Osteocyte (in vitro differentiated cells): ENCODE measurements at regions not wholly inside any gene's neighbourhood (a gene's known extent, or its start where the extent isn't known, plus 50 kb on each side); places are given as distances from the start of the nearest gene placed in this dataset.
"Not testable (repeated sequence)": the region's sequence is repeated elsewhere in the genome, so short reads cannot be mapped to it uniquely, and the experiment has no call there.

Experiments used
- DNase-seq: peaks from one replicate; pipeline ENCODE4 v3.0.0; 2021; ENCODE audit warnings: mixed read lengths; ENCODE audit not compliant: unreplicated experiment; ENCODE audit errors: extremely low spot score
- H3K27ac Mint-ChIP-seq: one replicate; pipeline ENCODE4 v1.8.0; 2021; ENCODE audit warnings: mild to moderate bottlenecking, mixed read lengths; ENCODE audit not compliant: unreplicated experiment
- H3K27me3 Mint-ChIP-seq: one replicate; pipeline ENCODE4 v1.8.0; 2021; ENCODE audit warnings: mixed read lengths; ENCODE audit not compliant: unreplicated experiment
- H3K36me3 Mint-ChIP-seq: one replicate; pipeline ENCODE4 v1.8.0; 2021; ENCODE audit warnings: mixed read lengths; ENCODE audit not compliant: unreplicated experiment
- H3K4me1 Mint-ChIP-seq: one replicate; pipeline ENCODE4 v1.8.0; 2021; ENCODE audit warnings: mixed read lengths; ENCODE audit not compliant: unreplicated experiment
- H3K4me3 Mint-ChIP-seq: one replicate; pipeline ENCODE4 v1.8.0; 2021; ENCODE audit warnings: mild to moderate bottlenecking, moderate library complexity, mixed read lengths; ENCODE audit not compliant: unreplicated experiment
- H3K9me3 Mint-ChIP-seq: one replicate; pipeline ENCODE4 v1.8.0; 2021; ENCODE audit warnings: mixed read lengths; ENCODE audit not compliant: unreplicated experiment
- TF ChIP-seq, protein P1 (sequence below): fragments of 200-600 bp; sonication (generic); IDR thresholded peaks from 2 replicates; pipeline ENCODE4 v1.5.0; 2021; ENCODE audit warnings: antibody characterized with exemption, mild to moderate bottlenecking, moderate library complexity

DNA sequence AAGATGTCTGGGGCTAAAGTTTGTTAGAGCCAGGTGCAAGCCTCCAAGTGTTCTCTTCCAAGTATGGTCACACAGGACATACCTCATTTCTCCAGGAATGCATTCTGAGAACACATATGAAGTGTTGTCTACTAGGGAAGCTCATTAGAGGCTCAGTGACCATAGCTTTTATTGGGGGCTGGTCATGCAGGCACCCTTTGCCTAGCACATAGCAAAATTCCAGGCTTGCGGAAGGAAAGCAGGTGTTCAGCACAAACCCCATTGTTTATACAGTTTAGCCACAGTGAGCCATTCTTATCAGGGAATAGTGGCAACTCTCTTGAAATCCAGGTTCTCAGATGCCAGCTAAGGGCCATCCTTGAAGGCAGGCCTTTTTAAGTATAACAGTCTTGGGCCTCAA lies 112.1 kb upstream of the XIST start:
- Mint-ChIP-seq H3K27ac (no peak overlapping the region), H3K4me3 (no peak overlapping the region), H3K36me3 (peaks cover 24% of the 10 kb centered on the region), H3K9me3 (no peaks in the 10 kb centered on the region), H3K4me1 (peaks cover 31% of the 10 kb centered on the region), H3K27me3 (no peaks in the 10 kb centered on the region)
- no peak for DNase-seq
- TF ChIP-seq, protein P1, sequence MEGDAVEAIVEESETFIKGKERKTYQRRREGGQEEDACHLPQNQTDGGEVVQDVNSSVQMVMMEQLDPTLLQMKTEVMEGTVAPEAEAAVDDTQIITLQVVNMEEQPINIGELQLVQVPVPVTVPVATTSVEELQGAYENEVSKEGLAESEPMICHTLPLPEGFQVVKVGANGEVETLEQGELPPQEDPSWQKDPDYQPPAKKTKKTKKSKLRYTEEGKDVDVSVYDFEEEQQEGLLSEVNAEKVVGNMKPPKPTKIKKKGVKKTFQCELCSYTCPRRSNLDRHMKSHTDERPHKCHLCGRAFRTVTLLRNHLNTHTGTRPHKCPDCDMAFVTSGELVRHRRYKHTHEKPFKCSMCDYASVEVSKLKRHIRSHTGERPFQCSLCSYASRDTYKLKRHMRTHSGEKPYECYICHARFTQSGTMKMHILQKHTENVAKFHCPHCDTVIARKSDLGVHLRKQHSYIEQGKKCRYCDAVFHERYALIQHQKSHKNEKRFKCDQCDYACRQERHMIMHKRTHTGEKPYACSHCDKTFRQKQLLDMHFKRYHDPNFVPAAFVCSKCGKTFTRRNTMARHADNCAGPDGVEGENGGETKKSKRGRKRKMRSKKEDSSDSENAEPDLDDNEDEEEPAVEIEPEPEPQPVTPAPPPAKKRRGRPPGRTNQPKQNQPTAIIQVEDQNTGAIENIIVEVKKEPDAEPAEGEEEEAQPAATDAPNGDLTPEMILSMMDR: no peak

DNA sequence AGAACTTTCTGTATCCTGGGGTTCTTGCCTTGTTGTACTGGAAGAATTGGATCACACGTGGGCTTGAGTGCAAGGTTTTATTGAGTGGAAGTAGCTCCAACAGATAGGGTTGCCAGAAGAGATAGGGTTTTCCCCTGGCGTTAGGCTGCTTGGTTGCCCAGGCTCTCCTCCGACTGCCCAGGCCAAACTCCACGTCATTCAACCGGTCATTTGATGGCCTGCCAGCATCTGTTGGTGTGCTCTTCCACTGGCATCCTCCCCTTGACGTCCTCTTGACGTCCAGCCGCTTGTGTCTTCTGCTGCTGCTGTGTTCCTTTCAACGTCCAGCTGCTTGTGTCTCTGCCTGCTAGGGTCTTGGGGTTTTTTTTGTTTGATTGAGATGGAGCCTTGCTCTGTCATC lies 111.2 kb upstream of the XIST start:
- Mint-ChIP-seq H3K36me3 (peaks cover 22% of the 10 kb centered on the region), H3K4me1 (peaks cover 31% of the 10 kb centered on the region), H3K4me3 (no peak overlapping the region), H3K27ac (no peak overlapping the region), H3K27me3 (no peaks in the 10 kb centered on the region), H3K9me3 (no peaks in the 10 kb centered on the region)
- TF ChIP-seq, protein P1: no peak
- no peak for DNase-seq

DNA sequence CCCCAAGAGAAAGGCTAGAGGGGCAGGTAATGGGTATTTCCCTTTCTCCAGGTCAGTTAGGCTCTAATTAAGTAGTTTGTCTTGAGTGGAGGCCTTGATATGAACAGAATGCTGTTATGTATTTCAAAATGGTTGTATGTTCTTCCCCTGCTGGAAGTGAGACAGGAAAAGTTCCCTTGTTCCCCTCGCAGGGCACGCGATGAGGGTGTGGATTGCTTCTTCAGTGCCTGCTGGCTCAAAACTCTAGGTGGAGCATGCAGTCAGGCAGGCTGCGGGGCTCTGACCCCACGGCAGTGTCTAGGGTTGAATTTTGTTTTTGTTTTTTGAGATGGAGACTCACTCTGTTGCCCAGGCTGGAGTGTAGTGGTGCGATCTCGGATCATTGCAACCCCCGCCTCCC lies 110.4 kb upstream of the XIST start:
- peaks cover 22% of the 10 kb centered on the region for H3K36me3 Mint-ChIP-seq
- peaks cover 31% of the 10 kb centered on the region for H3K4me1 Mint-ChIP-seq
- H3K27me3 Mint-ChIP-seq: no peaks in the 10 kb centered on the region
- no peak overlapping the region for H3K4me3 Mint-ChIP-seq
- no peak overlapping the region for H3K27ac Mint-ChIP-seq
- TF ChIP-seq, protein P1: no peak
- no peaks in the 10 kb centered on the region for H3K9me3 Mint-ChIP-seq
- no peak for DNase-seq

DNA sequence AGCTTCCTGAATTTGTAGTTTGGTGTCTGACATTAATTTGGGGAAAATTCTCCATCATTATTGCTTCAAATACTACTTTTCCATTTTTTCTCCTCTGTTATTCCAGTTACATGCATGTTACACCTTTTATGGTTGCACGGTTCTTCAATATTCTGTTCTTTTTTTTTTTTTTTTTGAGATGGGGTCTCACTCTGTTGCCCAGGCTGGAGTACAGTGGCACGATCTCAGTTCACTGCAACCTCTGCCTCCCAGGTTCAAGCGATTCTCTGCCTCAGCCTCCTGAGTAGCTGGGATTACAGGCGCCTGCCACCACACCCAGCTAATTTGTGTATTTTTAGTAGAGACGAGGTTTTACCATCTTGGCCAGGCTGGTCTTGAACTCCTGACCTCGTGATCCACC lies 109.4 kb upstream of the XIST start:
- Mint-ChIP-seq H3K36me3 (peaks cover 19% of the 10 kb centered on the region), H3K4me1 (peaks cover 32% of the 10 kb centered on the region), H3K27ac (peak overlapping the region; percentile 9)
- DNase-seq, H3K4me3 Mint-ChIP-seq, H3K27me3 Mint-ChIP-seq, H3K9me3 Mint-ChIP-seq: not testable (repeated sequence)

- Mint-ChIP-seq H3K4me3 (peak overlapping the region; percentile 93), H3K27ac (peak overlapping the region; percentile 96), H3K9me3 (no peaks in the 10 kb centered on the region), H3K4me1 (peaks cover 24% of the 10 kb centered on the region), H3K27me3 (no peaks in the 10 kb centered on the region), H3K36me3 (peaks cover 18% of the 10 kb centered on the region)
- TF ChIP-seq, protein P1: no peak
- no peak for DNase-seq
Measured at GRCh38 chrX:73944563-73944908, 92.0 kb upstream of the XIST start.
